HepG2 (cell line): ENCODE measurements at regions not wholly inside any gene's neighbourhood (a gene's known extent, or its start where the extent isn't known, plus 50 kb on each side); places are given as distances from the start of the nearest gene placed in this dataset.

Experiments
- ATAC-seq: fragments of 200-7000 bp; cut with Tn5 transposase; 3 replicates; pipeline ENCODE4 v1.9.1; 2020; ENCODE audit warnings: mild to moderate bottlenecking, moderate library complexity
- BruUV-seq: library from RNA; stranded (reverse); fragments of 400-500 nt; replicated peaks from 2 replicates; lab custom pipeline; 2021; lab: Mats Ljungman, UMichigan
- CTCF ChIA-PET: fragments of 300-600 bp; formaldehyde crosslinking; extraction: SDS; loops from one replicate; lab custom pipeline; 2021; ENCODE audit warnings: low total read pairs, inconsistent platforms, low intra/inter-chr PET ratio; lab: Yijun Ruan, JAX
- POLR2A ChIA-PET: fragments of 350-600 bp; sonication (Branson Sonifier 250); formaldehyde crosslinking; loops from one replicate; lab custom pipeline; 2020; ENCODE audit warnings: antibody characterized with exemption, inconsistent platforms; lab: Yijun Ruan, JAX
- DNase-seq: peaks from one replicate; pipeline ENCODE4 v3.0.0-alpha.2; 2015; ENCODE audit warnings: low spot score
- FAIRE-seq: peaks from 3 replicates; lab custom pipeline; 2011; peaks lifted over from hg19 to GRCh38; lab: Jason Lieb, UNC
- H2AFZ ChIP-seq: one replicate; pipeline ENCODE4 v1.6.1; 2011; ENCODE audit warnings: low read length, inconsistent platforms
- H3K27ac ChIP-seq: fragments of 300-600 bp; 3 replicates; pipeline ENCODE4 v1.8.0; 2011; ENCODE audit warnings: mixed run types, mild to moderate bottlenecking, mixed read lengths, low read length, inconsistent platforms; ENCODE audit not compliant: insufficient read depth; ENCODE audit errors: extremely low read length
- H3K27me3 ChIP-seq, 2 experiments: fragments of 200-600 bp in 1 of 2; 2 replicates in 1 of 2; 3 replicates in 1 of 2; pipeline versions ENCODE4 v1.6.0 to v1.8.0; 2011; ENCODE audit warnings: low read length in 2 of 2, mild to moderate bottlenecking in 2 of 2, moderate library complexity in 2 of 2, inconsistent platforms in 1 of 2; ENCODE audit not compliant: insufficient read depth in 2 of 2, control insufficient read depth in 1 of 2
- H3K36me3 ChIP-seq, 2 experiments: fragments of 200-600 bp in 1 of 2; replicated peaks in 1 of 2; 2 replicates in 1 of 2; 3 replicates in 1 of 2; pipeline versions ENCODE4 v1.5.1 to v1.8.0; 2011; ENCODE audit warnings: low read length in 2 of 2, inconsistent platforms in 1 of 2; ENCODE audit not compliant: insufficient read depth in 2 of 2, control insufficient read depth in 1 of 2
- H3K4me1 ChIP-seq: 2 replicates; pipeline ENCODE4 v1.5.1; 2012; ENCODE audit warnings: low read length, inconsistent platforms; ENCODE audit not compliant: insufficient read depth
- H3K4me2 ChIP-seq: 2 replicates; pipeline ENCODE4 v1.6.0; 2011; ENCODE audit warnings: low read depth, low read length, inconsistent platforms
- H3K4me3 ChIP-seq, 3 experiments: fragments of 200-600 bp in 1 of 3; sonication (generic), shearing (Covaris generic) in 1 of 3; replicated peaks in 1 of 3; 2 replicates each; pipeline ENCODE4 v1.5.1; 2011 to 2016; ENCODE audit warnings: low read length in 3 of 3, inconsistent platforms in 2 of 3, low read depth in 2 of 3, mild to moderate bottlenecking in 2 of 3, control low read depth in 1 of 3, mixed read lengths in 1 of 3; ENCODE audit not compliant: insufficient read depth in 1 of 3
- H3K79me2 ChIP-seq: one replicate; pipeline ENCODE4 v1.6.1; 2011; ENCODE audit warnings: low read length, inconsistent platforms; ENCODE audit not compliant: insufficient read depth
- H3K9ac ChIP-seq: 2 replicates; pipeline ENCODE4 v1.6.0; 2011; ENCODE audit warnings: mild to moderate bottlenecking, low read depth, low read length, inconsistent platforms; ENCODE audit not compliant: insufficient read depth
- H3K9me3 ChIP-seq: 2 replicates; pipeline ENCODE4 v1.5.1; 2012; ENCODE audit warnings: mild to moderate bottlenecking, low read length
- H4K20me1 ChIP-seq: 2 replicates; pipeline ENCODE4 v1.6.0; 2011; ENCODE audit warnings: inconsistent platforms, mild to moderate bottlenecking, low read length, moderate library complexity; ENCODE audit not compliant: insufficient read depth
- GATAD2A ChIP-seq: IDR thresholded peaks from 2 replicates; pipeline ENCODE4 v1.6.1; 2016
- HOXA5 ChIP-seq: sonication (generic); formaldehyde crosslinking; IDR thresholded peaks from 2 replicates; pipeline ENCODE4 v1.4.0; 2020; ENCODE audit warnings: missing genetic modification reagents
- ISX ChIP-seq: sonication (generic); formaldehyde crosslinking; conservative IDR thresholded peaks from 2 replicates; pipeline ENCODE4 v1.5.0; 2020; ENCODE audit warnings: missing genetic modification reagents
- MXD4 ChIP-seq: IDR thresholded peaks from 2 replicates; pipeline ENCODE4 v1.6.1; 2016; ENCODE audit warnings: mild to moderate bottlenecking, missing biosample characterization, missing genetic modification reagents
- ONECUT2 ChIP-seq: sonication (generic); formaldehyde crosslinking; IDR thresholded peaks from 2 replicates; pipeline ENCODE4 v1.4.0; 2020; ENCODE audit warnings: missing genetic modification reagents
- RFX3 ChIP-seq: IDR thresholded peaks from 2 replicates; pipeline ENCODE4 v1.6.1; 2016; ENCODE audit warnings: missing biosample characterization, missing genetic modification reagents
- SP1 ChIP-seq, 2 experiments: fragments of 450-650 bp in 1 of 2; sonication (generic) in 1 of 2; formaldehyde crosslinking in 1 of 2; IDR thresholded peaks; 2 replicates each; pipeline versions ENCODE4 v1.4.0 to v1.6.1; 2016 to 2020; ENCODE audit warnings: missing genetic modification reagents in 1 of 2
- THRA ChIP-seq: sonication (generic); formaldehyde crosslinking; IDR thresholded peaks from 2 replicates; pipeline ENCODE4 v1.4.0; 2020; ENCODE audit warnings: missing genetic modification reagents, borderline replicate concordance
- THYN1 ChIP-seq: sonication (generic); formaldehyde crosslinking; IDR thresholded peaks from 2 replicates; pipeline ENCODE4 v1.8.1; 2023; ENCODE audit warnings: low read depth, mild to moderate bottlenecking, moderate library complexity, missing genetic modification reagents, borderline replicate concordance
- ZBTB1 ChIP-seq: sonication (generic); formaldehyde crosslinking; IDR thresholded peaks from 2 replicates; pipeline ENCODE4 v1.4.0; 2020; ENCODE audit warnings: missing genetic modification reagents, borderline replicate concordance
- ZBTB33 ChIP-seq: sonication (generic); formaldehyde crosslinking; IDR thresholded peaks from 2 replicates; pipeline ENCODE4 v1.4.0; 2020; ENCODE audit warnings: missing genetic modification reagents
- ZNF274 ChIP-seq: sonication (generic); formaldehyde crosslinking; IDR thresholded peaks from 2 replicates; pipeline ENCODE4 v1.5.1; 2020; ENCODE audit warnings: mild to moderate bottlenecking, missing genetic modification reagents
- ZNF34 ChIP-seq: sonication (generic); formaldehyde crosslinking; IDR thresholded peaks from 2 replicates; pipeline ENCODE4 v1.4.0; 2020; ENCODE audit warnings: mild to moderate bottlenecking, missing genetic modification reagents, borderline replicate concordance
- ZNF503 ChIP-seq: sonication (generic); formaldehyde crosslinking; IDR thresholded peaks from 2 replicates; pipeline ENCODE4 v1.4.0; 2020; ENCODE audit warnings: missing genetic modification reagents
- ZNF598 ChIP-seq: sonication (generic); formaldehyde crosslinking; IDR thresholded peaks from 2 replicates; pipeline ENCODE4 v1.5.1; 2020; ENCODE audit warnings: mild to moderate bottlenecking, missing genetic modification reagents, borderline replicate concordance
- WGBS: methylation state at CpG from one replicate; pipeline ENCODE4 v1.1.6; 2017; ENCODE audit warnings: low lambda C conversion rate; 5-methylcytosine and 5-hydroxymethylcytosine counted together
- in situ Hi-C: cut with HindIII; loops from 2 replicates; pipeline ENCODE4 v1.10.0; 2017; ENCODE audit warnings: low pct_unique_long_range_greater_than_20kb; ENCODE audit not compliant: extremely low pct_ligation_motif_present
- intact Hi-C: fragments of 100-400 bp; cut with micrococcal nuclease; formaldehyde crosslinking; loops from one replicate; pipeline ENCODE4 v1.10.0; 2022; ENCODE audit not compliant: unreplicated experiment

- no peak for TF ChIP-seq GATAD2A
- no peak for TF ChIP-seq ZNF34 (CRISPR knock-in tag)
- no peak for TF ChIP-seq RFX3 (CRISPR knock-in tag)
- no peak for TF ChIP-seq ZBTB1 (CRISPR knock-in tag)
- no peak for TF ChIP-seq ZBTB33 (CRISPR knock-in tag)
- TF ChIP-seq ZNF503 (CRISPR knock-in tag): no peak
- TF ChIP-seq ZNF598 (CRISPR knock-in tag): no peak
- TF ChIP-seq ZNF274 (CRISPR knock-in tag): no peak
- TF ChIP-seq MXD4 (CRISPR knock-in tag): no peak
- TF ChIP-seq HOXA5 (CRISPR knock-in tag): no peak
- TF ChIP-seq THRA: no peak
- no peak for TF ChIP-seq ISX (CRISPR knock-in tag)
- TF ChIP-seq THYN1 (CRISPR knock-in tag): no peak
- no peak for TF ChIP-seq ONECUT2 (CRISPR knock-in tag)
- TF ChIP-seq SP1 (IDR thresholded peaks at IDR 0.05): no peak
- no peak for TF ChIP-seq SP1 (CRISPR knock-in tag; IDR thresholded peaks at IDR 0.05)
- TF ChIP-seq, all 625 proteins: peak for 0
- POLR2A ChIA-PET: no interaction called here
- peaks cover 0 to 31% of the 10 kb centered on the region in 2 experiments; a peak in 3 of 5 replicates for H3K27me3 ChIP-seq
- in situ Hi-C loops: no loop called here
- BruUV-seq: no TSS peak
- no peaks in the 10 kb centered on the region for H4K20me1 ChIP-seq
- H3K27ac ChIP-seq: no peak overlapping the region
- FAIRE-seq (no peak), ATAC-seq (no peak), DNase-seq (no peak)
- no peak overlapping the region for H3K4me2 ChIP-seq
- 0% methylated on average over 2 of the region's 3 CpGs for WGBS
- H3K9ac ChIP-seq: no peak overlapping the region
- no peaks in the 10 kb centered on the region for H3K4me1 ChIP-seq
- peaks cover 6% of the 10 kb centered on the region; the same call in 1 of the 2 replicates for H3K9me3 ChIP-seq
- CTCF ChIA-PET: no interaction called here
- H3K4me3 ChIP-seq: no peak overlapping the region
- H3K36me3 ChIP-seq: no peaks in the 10 kb centered on the region
- no peak overlapping the region for H2AFZ ChIP-seq
- no peaks in the 10 kb centered on the region for H3K79me2 ChIP-seq
- intact Hi-C loops: no loop called here
These were observed 51.5 kb upstream of the MNX1 start for GRCh38 chr7:157061979-157062378.
